C4-2B (cell line): ENCODE measurements at regions not wholly inside any gene's neighbourhood (a gene's known extent, or its start where the extent isn't known, plus 50 kb on each side); places are given as distances from the start of the nearest gene placed in this dataset.

ENCODE experiments used
- ZFX ChIP-seq: fragments of 450-650 bp; IDR thresholded peaks from 2 replicates; pipeline ENCODE4 v1.6.1; 2017
- TF ChIP-seq, protein P1 (sequence below): fragments of 450-650 bp; conservative IDR thresholded peaks from 2 replicates; pipeline ENCODE4 v1.5.1; 2017; ENCODE audit warnings: mild to moderate bottlenecking

DNA sequence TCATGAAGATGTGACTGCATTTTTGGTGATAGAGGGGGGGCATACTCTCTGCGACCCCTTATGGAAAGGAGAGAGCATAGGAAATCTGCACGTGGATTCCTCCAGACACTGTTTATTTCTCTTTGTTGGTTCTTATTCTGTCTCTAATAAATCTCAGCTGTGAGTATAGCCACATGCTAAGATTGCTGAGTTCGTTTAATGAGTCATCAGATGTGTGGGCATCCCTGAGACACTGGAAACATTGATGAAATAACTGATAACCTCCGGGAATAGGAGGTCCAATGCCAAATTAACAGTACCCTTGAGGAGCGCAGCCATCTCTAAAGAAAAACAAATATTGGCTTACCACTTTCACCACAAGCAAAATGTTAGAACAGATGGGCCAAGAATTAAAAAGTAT, 880.2 kb upstream of the NEGR1 start:
- TF ChIP-seq, protein P1, sequence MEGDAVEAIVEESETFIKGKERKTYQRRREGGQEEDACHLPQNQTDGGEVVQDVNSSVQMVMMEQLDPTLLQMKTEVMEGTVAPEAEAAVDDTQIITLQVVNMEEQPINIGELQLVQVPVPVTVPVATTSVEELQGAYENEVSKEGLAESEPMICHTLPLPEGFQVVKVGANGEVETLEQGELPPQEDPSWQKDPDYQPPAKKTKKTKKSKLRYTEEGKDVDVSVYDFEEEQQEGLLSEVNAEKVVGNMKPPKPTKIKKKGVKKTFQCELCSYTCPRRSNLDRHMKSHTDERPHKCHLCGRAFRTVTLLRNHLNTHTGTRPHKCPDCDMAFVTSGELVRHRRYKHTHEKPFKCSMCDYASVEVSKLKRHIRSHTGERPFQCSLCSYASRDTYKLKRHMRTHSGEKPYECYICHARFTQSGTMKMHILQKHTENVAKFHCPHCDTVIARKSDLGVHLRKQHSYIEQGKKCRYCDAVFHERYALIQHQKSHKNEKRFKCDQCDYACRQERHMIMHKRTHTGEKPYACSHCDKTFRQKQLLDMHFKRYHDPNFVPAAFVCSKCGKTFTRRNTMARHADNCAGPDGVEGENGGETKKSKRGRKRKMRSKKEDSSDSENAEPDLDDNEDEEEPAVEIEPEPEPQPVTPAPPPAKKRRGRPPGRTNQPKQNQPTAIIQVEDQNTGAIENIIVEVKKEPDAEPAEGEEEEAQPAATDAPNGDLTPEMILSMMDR = no peak
- no peak for TF ChIP-seq ZFX
